CMK (cell line): ENCODE measurements at regions not wholly inside any gene's neighbourhood (a gene's known extent, or its start where the extent isn't known, plus 50 kb on each side); places are given as distances from the start of the nearest gene placed in this dataset.

Source experiments
- DNase-seq: peaks from one replicate; pipeline ENCODE4 v3.0.0-alpha.2; 2010; ENCODE audit warnings: low read depth

DNA sequence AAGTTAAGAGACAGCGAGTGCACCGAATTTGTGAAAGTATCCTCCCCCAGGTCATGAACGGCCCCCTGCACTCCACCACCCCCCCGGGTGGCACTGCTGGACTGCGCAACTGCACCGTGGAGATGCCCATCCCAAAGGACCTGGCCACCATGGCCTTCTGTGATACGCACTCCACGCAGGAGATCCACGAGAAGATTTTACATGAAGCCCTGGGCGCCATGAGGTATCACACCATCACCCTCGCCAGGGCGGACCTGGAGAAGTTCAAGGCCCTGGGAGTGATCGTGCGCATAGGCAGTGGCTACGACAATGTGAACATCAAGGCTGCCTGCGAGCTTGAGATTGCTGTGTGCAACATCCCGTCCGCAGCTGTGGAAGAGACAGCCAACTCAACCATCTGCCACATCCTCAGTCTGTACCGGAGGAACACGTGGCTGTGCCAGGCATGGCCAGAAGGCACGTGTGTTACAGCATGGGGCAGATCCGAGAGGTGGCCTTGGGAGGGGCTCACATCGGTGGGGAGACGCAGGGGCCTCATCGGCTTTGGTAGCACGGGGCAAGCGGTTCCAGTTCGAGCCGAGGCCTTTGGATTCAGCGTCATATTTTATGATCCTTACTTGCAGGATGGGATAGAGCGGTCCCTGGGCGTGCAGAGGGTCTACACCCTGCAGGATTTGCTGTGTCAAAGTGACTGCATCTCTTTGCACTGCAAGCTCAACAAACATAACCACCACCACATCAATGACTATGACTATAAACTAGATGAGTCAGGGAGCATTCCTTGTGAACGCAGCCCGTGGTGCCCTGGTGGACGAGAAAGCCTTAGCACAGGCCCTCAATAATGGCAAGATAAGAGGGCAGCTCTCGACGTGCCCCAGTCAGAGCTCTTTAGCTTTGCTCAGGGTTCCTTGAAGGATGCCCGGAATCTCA, 290.8 kb upstream of the MC4R start:
- no peak for DNase-seq

DNA sequence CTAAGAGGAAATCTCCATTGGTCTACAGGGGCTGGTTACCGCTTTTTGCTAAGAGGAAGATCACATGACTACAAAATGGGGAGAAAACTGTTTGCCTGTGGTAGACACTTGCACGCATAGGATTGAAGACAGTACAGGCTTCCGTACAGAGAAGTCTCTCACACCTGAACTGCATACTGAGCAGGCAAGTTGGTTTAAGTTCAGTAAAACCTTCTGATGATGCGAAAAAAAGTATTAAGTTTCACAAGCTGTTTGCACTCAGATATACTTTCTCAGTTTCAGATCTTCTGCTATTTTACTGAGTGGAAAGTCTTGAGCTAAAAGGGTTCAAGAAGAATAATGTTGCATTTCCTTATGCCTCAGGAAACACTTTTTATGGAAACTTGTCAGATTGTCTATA, 292.2 kb upstream of the MC4R start:
- DNase-seq, result no peak

DNA sequence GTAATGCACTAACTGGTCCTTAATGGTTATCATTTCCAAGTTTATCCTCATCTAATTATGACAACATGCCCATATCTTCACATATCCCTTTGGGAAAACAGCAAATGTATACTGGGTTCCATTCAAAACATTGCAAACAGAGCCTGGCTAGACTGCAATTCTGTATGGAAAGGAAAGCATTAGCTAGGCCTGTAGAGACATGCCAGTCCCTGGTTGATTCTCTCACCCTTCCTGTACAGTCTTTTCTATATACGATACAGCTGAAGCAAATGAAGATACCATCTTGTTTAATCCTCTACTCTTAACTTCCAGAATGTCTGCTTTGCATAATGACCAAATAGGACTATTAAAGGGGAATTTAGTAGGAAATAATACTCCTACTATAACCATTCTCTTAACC, 294.4 kb upstream of the MC4R start:
- no peak for DNase-seq

DNA sequence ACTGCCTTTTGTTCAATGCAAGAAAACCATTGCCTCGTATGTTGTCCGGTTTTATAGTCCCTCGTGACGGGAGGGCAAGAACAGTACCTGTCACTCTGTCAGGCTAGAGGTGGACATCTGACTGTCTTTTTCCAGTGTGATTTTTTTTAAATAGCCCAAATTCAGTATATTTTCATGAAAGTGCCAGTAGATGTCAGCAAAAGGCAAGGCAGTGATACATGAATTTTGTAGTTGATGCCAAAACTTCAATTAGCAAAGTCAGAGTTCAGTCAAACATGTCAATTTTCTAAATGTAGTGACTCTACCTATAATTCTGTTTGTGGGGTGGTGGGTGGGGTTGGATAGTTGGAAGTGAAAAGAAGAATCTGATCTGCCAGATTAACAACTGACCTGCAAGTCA, 296.0 kb upstream of the MC4R start:
- DNase-seq, result no peak

DNA sequence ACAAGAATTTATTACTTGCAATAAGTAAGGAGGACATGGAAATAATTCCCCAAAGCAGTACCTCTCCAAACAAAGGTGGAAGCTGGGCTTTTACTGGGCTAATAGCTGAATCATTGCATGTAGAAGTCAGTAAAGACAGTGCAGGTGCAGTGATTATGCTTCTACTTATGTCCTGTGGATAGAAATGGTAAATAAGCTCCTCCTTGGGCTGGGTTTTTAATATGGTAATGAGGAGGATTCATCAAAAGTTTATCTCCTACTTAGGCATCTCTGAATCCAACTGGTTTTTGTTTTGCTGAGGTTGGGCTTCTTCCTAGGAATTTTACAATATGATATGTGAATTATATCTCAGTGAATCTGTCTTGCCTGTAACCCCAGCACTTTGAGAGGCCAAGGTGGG, 297.4 kb upstream of the MC4R start:
- no peak for DNase-seq

DNA sequence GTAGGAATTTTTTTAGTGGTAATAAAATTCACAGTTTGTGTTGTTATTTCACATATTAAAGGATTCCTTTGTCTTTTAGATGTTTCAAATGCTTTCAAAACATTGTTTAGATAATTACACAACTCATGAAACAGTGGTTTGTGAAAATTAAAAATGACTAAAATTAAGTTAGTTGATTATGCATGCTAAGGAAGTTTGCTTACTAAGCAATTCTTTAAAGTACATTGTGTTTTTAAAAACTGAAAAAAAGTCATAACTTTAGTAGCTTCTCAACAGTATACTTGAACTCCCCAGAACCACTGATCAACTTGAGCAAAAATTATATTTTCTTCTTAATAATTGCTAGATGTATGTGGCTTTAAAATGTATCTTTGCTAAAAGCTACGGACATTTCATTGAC, 298.4 kb upstream of the MC4R start:
- DNase-seq, result no peak

DNA sequence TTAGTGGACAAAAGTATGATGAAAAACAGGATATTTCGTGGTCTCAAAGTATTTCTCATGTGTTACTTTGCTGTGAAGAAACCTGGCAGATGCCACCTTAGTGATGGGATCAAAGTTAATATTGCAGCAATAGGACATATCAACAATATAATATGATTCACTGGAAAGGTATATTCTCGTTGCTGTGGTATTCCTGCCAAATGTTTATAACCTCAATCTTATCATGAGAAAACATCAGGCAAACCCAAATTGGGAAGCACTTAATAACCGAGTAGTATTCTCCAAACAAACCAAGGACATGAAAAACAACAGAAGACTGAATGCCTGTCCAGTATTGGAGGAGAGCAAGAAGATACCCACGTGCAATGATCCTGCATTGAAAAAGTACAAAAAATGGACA, 302.6 kb upstream of the MC4R start:
- DNase-seq, result no peak

DNA sequence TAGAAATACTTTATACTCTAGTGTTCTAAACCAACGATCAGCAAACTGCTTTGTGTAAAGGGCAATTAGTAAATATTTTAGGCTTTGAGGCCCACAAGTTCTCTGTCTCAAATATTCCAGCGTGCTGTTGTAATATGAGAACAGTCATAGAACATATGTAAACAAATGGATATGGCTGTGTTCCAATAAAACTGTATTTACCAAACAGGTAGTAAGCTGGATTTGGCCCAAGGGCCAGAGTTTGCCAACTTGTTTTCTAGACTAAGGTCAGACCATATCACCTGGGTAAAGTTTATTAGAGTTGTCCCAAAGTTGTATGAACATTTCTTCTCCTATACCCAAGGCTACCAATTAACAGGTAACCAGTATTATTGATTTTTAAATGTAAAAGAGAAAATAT, 303.2 kb upstream of the MC4R start:
- DNase-seq, result no peak

DNA sequence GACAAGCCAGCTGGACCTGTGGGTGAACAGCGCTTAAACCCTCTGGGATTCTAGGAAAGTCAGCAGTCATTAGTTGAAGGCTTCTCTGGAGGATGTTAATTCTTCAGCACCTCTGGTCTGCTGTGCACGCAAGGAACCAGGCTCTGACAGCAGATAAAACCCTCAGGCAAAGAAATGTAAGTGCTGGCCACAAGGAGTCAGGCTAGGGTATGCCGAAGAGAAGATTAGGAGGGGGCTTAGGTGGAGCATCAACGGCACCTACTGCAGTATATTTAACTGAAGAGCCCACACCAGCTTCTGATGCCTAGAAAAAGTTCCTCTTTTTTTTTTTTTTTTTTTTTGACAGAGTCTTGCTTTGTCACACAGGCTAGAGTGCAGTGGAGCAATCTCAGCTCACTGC, 304.2 kb upstream of the MC4R start:
- DNase-seq, result no peak

DNA sequence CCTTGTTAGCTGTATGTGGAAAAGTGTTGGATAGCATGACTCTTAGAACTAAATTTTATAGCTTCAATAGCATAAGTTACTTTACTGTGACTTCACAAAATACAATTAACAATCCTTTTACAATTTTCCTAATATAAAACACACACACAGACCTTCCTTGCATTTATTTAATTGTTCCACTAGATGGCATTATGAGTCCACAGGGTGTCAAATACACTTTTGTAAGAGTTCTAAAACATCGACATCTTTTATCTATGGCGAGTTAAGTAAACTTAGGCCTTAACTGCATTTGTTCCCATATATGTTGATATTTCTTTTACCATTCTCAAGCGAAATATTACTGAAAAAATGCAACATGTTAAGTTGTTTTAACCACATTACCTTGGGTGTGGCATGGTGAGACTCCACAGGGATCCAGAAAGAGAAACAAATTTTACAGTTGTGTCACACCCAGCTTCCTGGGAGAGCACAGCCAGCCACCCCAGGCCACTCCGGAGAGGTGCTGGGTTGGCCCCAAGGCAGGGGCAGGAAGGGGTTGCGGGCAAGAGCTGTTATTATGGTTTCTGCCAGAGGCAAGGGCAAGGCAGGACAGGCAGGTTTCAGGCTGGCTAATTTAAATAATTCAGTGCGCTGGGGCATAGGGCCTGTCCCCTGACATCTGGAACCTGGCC, 312.4 kb upstream of the MC4R start:
- no peak for DNase-seq

DNA sequence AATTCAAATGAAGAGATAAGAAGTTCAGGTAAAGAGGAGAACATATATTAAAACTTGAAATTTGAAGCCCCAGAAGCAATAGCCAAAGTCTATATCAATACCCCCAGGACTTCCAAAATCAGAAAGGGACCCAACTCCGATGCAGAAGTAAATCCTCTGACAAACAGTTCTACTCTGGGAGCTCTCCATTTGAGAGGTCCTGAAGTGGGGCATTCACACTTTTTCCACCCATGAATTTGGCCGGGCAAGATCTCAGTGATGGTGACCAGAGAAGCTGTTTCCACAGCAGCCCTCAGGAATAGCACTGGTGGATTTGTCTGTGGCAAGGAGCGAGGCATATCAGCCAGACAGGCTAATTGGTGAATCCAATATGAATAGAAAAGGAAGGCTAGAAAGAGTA, 313.6 kb upstream of the MC4R start:
- no peak for DNase-seq

DNA sequence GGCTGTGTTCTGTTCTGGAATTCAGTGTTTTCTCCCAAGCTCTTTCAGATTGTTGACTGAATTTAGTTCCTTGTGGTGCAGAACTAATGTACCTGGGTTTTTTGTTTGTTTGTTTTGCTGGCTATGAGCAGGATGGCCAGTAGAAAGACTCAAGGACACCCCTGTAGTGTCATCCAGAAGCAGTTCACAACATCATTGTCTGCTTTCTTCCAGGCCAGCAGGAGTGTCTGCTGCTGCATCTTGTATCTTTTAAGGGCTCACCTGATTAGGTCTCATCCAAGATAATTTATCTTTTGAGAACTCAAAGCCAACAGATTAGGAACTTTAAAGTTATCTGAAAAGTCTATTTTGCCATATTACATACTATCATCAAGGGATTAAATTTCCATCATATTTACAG, 318.5 kb upstream of the MC4R start:
- no peak for DNase-seq

DNA sequence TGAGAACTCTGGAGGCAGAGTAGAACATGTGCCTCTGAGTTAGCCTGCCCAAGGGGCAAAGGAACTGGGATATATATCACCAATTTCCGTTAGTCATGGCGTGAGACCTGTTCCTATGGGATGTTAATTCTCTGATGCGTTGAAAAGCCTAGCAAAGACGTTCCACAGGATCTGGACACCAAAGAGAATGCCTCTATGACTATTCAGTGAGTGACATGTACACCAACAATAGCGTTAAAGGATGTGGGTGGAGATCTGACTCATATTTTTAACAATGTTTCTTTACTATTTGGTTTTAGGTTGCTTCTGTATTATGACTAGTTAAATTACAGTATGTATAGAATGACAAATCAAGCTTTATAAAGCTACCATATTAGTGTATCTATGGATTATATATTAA, 320.9 kb upstream of the MC4R start:
- no peak for DNase-seq

DNA sequence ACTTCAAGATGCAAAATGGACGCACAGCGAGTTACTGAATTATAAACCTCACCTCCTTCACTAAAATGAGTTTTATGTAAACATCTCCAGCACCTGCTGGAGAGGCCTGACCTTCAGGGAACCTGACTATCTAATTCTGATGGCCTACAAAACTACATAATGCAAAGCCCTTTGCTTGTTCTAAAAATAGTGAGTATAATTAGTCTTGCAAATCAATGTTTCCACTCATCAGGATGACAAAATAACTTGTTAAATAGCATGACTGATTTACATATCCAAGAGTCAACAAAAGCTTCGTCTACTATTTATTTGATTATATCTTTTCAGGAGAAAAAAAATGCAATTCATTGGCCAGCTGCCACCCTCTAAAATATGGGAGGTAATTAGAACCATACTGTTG, 326.3 kb upstream of the MC4R start:
- DNase-seq, result no peak

DNA sequence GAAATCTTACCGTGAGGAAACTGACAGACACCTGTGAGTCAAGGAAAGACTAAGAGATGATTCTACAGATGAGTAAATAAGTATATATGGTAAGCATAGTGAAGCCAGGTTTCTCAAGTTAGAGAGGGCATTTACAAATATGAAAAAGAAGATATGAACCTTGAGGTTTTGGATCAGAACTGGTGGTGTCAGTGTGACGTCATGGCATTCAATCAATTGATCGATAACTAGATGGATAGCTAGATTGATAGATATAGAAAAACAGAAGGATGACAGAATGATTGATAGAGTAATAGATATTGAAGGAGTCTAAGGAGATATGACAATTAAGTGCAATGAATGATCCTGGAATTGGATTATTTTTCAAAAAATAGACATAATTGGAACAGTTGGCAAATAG, 350.2 kb upstream of the MC4R start:
- no peak for DNase-seq

DNA sequence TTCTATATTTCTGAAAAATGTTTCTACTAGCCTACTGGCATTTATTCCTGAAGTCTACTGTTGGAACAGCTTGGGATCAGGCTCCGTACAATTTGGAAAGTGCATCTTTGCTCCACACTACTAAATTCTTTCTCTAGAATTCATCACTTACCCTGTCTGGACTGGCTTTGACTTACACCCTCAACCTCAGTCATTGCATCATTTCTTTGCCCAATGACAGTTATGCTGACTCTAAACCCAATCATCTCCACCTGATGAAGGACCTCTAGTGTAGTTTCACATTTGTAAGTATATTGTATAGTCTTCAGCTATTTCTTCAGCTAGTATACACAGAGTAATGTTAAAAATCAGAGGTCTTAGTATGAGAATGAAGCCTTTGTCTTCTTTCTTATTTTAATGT, 359.6 kb upstream of the MC4R start:
- no peak for DNase-seq

DNA sequence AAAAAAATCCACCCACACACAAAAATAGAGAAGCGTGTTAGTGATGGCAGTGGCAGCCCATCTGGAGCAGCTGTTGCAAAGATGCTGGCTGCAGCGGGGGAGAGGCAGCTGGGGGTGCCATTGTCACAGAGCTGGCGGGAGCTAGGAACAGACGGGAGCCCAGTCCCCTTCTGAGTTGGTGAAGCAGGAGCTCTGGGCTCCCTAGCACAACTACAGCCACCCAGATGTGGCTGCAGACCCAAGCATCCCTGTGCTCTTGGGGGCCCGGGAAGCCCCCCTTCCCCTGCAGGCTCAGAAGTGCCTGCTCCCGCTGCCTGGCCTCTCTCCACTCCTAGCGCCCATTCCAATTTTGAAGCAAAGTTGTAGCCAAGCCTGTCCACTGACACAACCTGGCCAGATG, 366.6 kb upstream of the MC4R start:
- DNase-seq, result no peak

DNA sequence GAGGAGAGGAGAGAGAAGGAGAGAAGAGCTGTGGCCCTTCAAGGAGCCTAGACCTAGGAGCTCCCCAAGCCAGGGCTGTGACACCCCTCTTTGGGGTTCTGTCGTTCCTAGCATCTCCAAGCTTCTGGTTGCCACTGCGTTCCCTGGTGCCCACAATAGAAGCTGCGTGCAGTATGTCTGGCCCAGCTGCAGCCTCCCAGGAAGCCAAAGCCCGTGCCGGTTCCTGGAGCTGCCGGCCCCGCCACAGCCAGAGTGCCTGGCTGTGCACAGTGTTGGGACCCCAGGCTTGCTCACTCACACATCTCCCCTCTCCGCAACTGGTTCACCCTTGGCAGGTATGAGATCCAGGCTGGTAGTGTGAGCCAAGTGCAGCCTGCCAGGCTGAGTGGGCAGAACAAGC, 367.7 kb upstream of the MC4R start:
- DNase-seq, result no peak

DNA sequence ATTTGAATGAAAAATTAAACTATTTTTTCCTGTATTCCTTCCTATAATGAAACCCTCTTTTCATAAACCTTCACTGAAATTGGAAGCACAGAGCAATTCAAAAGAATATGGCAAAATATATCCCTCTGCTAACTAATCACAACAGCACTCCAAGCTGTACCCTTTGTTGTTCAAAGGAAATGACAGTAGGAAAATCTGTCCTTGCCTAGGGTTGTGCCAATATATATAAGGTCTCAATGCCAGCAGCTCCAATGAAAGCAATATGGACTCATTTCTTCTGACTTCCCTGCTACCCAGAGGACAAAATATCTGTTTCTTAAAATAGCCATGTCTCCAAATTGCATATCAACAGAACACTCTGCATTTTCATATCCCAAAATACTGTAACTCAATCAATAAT, 373.9 kb upstream of the MC4R start:
- DNase-seq, result no peak

DNA sequence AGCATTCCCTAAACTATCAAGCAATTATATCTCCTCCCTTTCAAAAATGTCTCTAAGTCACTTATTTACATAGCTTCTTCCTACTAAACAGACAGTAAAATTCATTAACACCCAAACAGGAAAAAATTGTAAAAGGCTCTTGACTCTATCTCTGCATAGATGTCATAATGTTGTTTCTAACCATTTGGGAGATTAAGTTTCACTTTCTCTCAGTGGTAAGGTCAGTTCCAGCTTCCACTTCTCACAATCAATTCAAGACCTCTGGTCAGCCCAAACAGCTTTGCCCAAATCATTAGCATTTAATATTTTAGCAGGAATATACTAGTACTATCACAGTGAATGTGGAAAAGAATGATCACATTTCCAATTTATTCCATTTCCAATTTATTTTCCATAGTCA, 374.3 kb upstream of the MC4R start:
- no peak for DNase-seq

DNA sequence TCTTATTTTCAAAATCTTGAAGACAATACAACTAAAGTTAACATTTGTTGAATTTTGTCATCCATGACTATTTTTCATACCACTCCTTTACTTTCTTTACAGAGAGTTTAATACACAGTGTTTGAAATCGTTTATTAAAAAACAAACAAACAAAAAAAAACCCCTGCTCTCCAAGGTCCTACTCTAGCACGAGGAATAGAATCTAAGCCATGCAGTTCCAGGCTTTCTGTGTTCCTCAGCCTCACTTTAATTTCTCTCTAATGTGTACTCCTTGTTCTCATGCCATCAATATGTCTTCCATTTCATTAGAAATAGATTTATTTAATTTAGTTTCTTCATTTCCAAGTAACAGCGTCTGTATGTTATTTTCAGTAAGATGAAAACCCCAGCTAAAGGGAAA, 381.2 kb upstream of the MC4R start:
- DNase-seq, result no peak

DNA sequence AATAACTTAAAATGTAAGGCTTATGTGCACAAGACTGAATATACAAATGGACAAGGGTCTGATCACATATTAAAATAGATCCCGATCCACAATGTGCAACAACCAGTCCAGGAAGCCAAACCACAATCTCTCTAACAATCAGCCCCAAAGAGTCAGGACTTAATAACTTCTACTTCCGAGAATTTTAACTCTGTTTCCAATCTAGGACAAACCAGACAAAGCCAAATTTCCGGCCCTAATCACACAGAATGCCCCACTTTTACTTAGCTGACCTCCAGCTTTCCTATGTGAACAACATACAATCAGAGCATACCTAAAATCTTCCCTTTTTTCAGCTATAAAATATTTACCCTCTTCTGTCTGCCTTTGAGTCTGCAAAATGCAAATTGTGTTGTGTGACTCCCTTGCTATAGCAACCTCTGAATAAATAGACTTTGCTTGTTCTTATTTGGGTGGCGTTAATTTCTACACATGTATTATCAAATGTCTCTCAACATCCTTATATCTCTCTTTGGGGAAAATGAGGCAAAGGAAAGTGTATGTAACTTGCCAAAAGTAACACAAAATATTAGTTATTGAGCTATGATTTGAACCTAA, 381.9 kb upstream of the MC4R start:
- DNase-seq, result no peak

DNA sequence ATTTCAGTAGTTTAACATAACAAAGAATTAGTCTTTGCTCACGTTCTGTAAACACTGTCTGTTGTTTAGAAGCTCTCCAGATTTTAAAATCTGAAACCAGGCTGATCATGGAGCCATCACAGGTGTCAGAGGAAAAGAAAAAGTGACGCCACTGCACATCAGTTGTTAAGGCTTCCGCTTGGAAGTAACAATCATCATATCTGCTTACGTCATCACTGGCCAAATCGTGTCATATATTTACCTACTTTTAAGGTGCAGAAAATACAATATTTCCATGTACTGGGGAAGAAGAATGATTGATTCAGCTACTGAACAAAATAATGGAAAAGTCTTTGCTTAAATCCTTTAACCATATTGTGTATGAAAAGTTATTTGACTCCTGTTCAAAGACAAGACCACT, 382.6 kb upstream of the MC4R start:
- DNase-seq, result no peak
